ENCODE measurements at regions not wholly inside any gene's neighbourhood (a gene's known extent, or its start where the extent isn't known, plus 50 kb on each side); places are given as distances from the start of the nearest gene placed in this dataset.

- Histone ChIP-seq H3K9me3 (ENCODE audit: control insufficient read depth in 1 of 2, insufficient read depth in 1 of 2, low read length in 2 of 2) (peaks cover 0 to 10% of the 10 kb centered on the region in 2 experiments), H3K4me1 (ENCODE audit: insufficient read depth, low read length) (no peaks in the 10 kb centered on the region), H3K27ac (ENCODE audit: low read depth in 1 of 2, low read length in 2 of 2) (no peak overlapping the region), H3K4me3 (ENCODE audit: low read length) (no peak overlapping the region), H3K27me3 (ENCODE audit: control insufficient read depth in 1 of 2, insufficient read depth in 2 of 2, low read length in 2 of 2) (no peaks in the 10 kb centered on the region), H3K36me3 (ENCODE audit: insufficient read depth, low read length) (no peaks in the 10 kb centered on the region)
- no peak for ATAC-seq (ENCODE audit: poor library complexity)
- H3K27ac Mint-ChIP-seq: no peak overlapping the region
- ChIA-PET CTCF (no interaction called here), POLR2A (interaction anchor here (0.7 kb wide), 1 partner anchor 582 kb away, joined by 3 read pairs; no protein-coding TSS in a partner anchor)
- DNase-seq: no peak
- H3K4me1 Mint-ChIP-seq (ENCODE audit: low read depth): no peaks in the 10 kb centered on the region
- H3K27me3 Mint-ChIP-seq: no peaks in the 10 kb centered on the region
- no peak overlapping the region for H3K4me3 Mint-ChIP-seq
- no peaks in the 10 kb centered on the region for H3K36me3 Mint-ChIP-seq (ENCODE audit: low read depth)
- intact Hi-C loops (cut with DNase I, micrococcal nuclease): no loop called here
- no peak for TF ChIP-seq CTCF (IDR thresholded peaks at IDR 0.05)
- peaks cover 8% of the 10 kb centered on the region for H3K9me3 Mint-ChIP-seq
These were observed 102.7 kb upstream of the PCDH15 start for GRCh38 chr10:54903745-54904144.

GRCh38 chr10:54900584-54900983 is 99.6 kb upstream of the PCDH15 start:
- no peak overlapping the region for H3K4me3 Mint-ChIP-seq
- peaks cover 6% of the 10 kb centered on the region for H3K9me3 Mint-ChIP-seq
- H3K36me3 Mint-ChIP-seq (ENCODE audit: low read depth): no peaks in the 10 kb centered on the region
- H3K27me3 Mint-ChIP-seq: no peaks in the 10 kb centered on the region
- no peak for TF ChIP-seq CTCF (IDR thresholded peaks at IDR 0.05)
- Histone ChIP-seq H3K9me3 (ENCODE audit: control insufficient read depth in 1 of 2, insufficient read depth in 1 of 2, low read length in 2 of 2) (peaks cover 0 to 4% of the 10 kb centered on the region in 2 experiments), H3K36me3 (ENCODE audit: insufficient read depth, low read length) (no peaks in the 10 kb centered on the region), H3K27ac (ENCODE audit: low read depth in 1 of 2, low read length in 2 of 2) (no peak overlapping the region), H3K27me3 (ENCODE audit: control insufficient read depth in 1 of 2, insufficient read depth in 2 of 2, low read length in 2 of 2) (no peaks in the 10 kb centered on the region), H3K4me3 (ENCODE audit: low read length) (no peak overlapping the region), H3K4me1 (ENCODE audit: insufficient read depth, low read length) (no peaks in the 10 kb centered on the region)
- DNase-seq: no peak
- intact Hi-C loops (cut with DNase I, micrococcal nuclease): no loop called here
- no peak for ATAC-seq (ENCODE audit: poor library complexity)
- H3K27ac Mint-ChIP-seq: no peak overlapping the region
- CTCF ChIA-PET: no interaction called here
- no peaks in the 10 kb centered on the region for H3K4me1 Mint-ChIP-seq (ENCODE audit: low read depth)
- POLR2A ChIA-PET: no interaction called here

GRCh38 chr10:54880996-54881395 is 80.0 kb upstream of the PCDH15 start:
- Mint-ChIP-seq H3K36me3 (ENCODE audit: low read depth) (no peaks in the 10 kb centered on the region), H3K4me3 (no peak overlapping the region), H3K27ac (no peak overlapping the region), H3K9me3 (no peaks in the 10 kb centered on the region), H3K27me3 (no peaks in the 10 kb centered on the region), H3K4me1 (ENCODE audit: low read depth) (no peaks in the 10 kb centered on the region)
- Histone ChIP-seq H3K27ac (ENCODE audit: low read depth in 1 of 2, low read length in 2 of 2) (no peak overlapping the region), H3K4me1 (ENCODE audit: insufficient read depth, low read length) (no peaks in the 10 kb centered on the region), H3K27me3 (ENCODE audit: control insufficient read depth in 1 of 2, insufficient read depth in 2 of 2, low read length in 2 of 2) (no peaks in the 10 kb centered on the region), H3K36me3 (ENCODE audit: insufficient read depth, low read length) (no peaks in the 10 kb centered on the region), H3K4me3 (ENCODE audit: low read length) (no peak overlapping the region), H3K9me3 (ENCODE audit: control insufficient read depth in 1 of 2, insufficient read depth in 1 of 2, low read length in 2 of 2) (no peaks in the 10 kb centered on the region)
- CTCF ChIA-PET: no interaction called here
- ATAC-seq (ENCODE audit: poor library complexity) (no peak), DNase-seq (no peak)
- intact Hi-C loops (cut with DNase I, micrococcal nuclease): no loop called here
- POLR2A ChIA-PET: no interaction called here
- TF ChIP-seq CTCF (IDR thresholded peaks at IDR 0.05): no peak
